Uterus (tissue), 3 donors: ENCODE measurements at regions not wholly inside any gene's neighbourhood (a gene's known extent, or its start where the extent isn't known, plus 50 kb on each side); places are given as distances from the start of the nearest gene placed in this dataset.

Experiments
- DNase-seq, 2 donors: peaks; one replicate each; pipeline ENCODE4 v3.0.0-alpha.2; 2019 to 2020
- H3K27ac ChIP-seq, 2 donors: fragments of 200-600 bp; sonication (generic); 1 replicate in 1 of 2; 2 replicates in 1 of 2; pipeline ENCODE4 v1.5.1; 2016 to 2018
- H3K27me3 ChIP-seq, 2 donors: fragments of 200-600 bp; sonication (generic); one replicate each; pipeline ENCODE4 v1.5.1; 2018 to 2019; ENCODE audit warnings: control low read depth in 1 of 2
- H3K36me3 ChIP-seq, 2 donors: fragments of 200-600 bp; sonication (generic); one replicate each; pipeline ENCODE4 v1.5.1; 2019; ENCODE audit warnings: control low read depth in 1 of 2
- H3K4me1 ChIP-seq, 2 donors: fragments of 200-600 bp; sonication (generic); one replicate each; pipeline ENCODE4 v1.5.1; 2018 to 2019; ENCODE audit warnings: control low read depth in 1 of 2
- H3K4me3 ChIP-seq, 2 donors: fragments of 200-600 bp; sonication (generic); 1 replicate in 1 of 2; 2 replicates in 1 of 2; pipeline ENCODE4 v1.5.1; 2018 to 2019; ENCODE audit warnings: mild to moderate bottlenecking in 1 of 2
- H3K9me3 ChIP-seq, 2 donors: fragments of 200-600 bp; sonication (generic); one replicate each; pipeline ENCODE4 v1.5.1; 2019; ENCODE audit warnings: control low read depth in 1 of 2
- CTCF ChIP-seq, 4 experiments: fragments of 200-600 bp in 2 of 4; fragments of 450-650 bp in 2 of 4; sonication (generic) in 2 of 4; IDR thresholded peaks; one replicate each; pipeline ENCODE4 v1.5.1; 2016 to 2019; ENCODE audit warnings: antibody characterized with exemption in 4 of 4, mild to moderate bottlenecking in 2 of 4, moderate library complexity in 1 of 4
- POLR2A ChIP-seq, 2 donors: fragments of 450-650 bp; IDR thresholded peaks; one replicate each; pipeline ENCODE4 v1.6.1; 2016; ENCODE audit warnings: antibody characterized with exemption in 2 of 2, mild to moderate bottlenecking in 1 of 2, moderate library complexity in 1 of 2
- intact Hi-C: fragments of 100-400 bp; cut with DNase I; formaldehyde crosslinking; loops from one replicate; pipeline ENCODE4 v1.15.1; 2023; ENCODE audit warnings: low total_unique reads
- donor health status: DM: yes; HTN: yes; CAD: no.

GRCh38 chr4:85260064-85260463 is 214.9 kb upstream of the ARHGAP24 start:
- Histone ChIP-seq H3K4me3 (no peak overlapping the region), H3K36me3 (no peaks in the 10 kb centered on the region), H3K27me3 (no peaks in the 10 kb centered on the region), H3K4me1 (no peaks in the 10 kb centered on the region), H3K27ac (no peak overlapping the region), H3K9me3 (no peaks in the 10 kb centered on the region)
- DNase-seq: no peak
- intact Hi-C loops: no loop called here
- TF ChIP-seq POLR2A (IDR thresholded peaks at IDR 0.05) (no peak), CTCF (IDR thresholded peaks at IDR 0.05) (no peak)

DNA sequence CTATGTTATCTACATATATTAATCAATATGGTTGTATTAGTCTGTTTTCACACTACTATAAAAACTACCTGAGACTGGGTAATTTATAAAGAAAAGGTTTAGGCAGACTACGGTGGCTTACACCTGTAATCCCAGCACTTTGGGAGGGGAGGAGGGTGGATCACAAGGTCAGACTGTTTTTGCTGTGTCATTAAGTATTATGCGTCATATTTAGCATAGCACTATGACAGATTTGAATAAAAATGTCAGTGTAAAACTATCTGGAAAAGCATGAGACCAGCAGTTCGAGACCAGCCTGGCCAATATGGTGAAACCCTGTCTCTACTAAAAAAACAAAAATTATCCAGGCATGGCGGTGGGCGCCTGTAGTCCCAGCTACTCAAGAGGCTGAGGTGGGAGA is 209.7 kb upstream of the ARHGAP24 start:
- H3K9me3 ChIP-seq: no peaks in the 10 kb centered on the region
- TF ChIP-seq CTCF (IDR thresholded peaks at IDR 0.05) (no peak), POLR2A (IDR thresholded peaks at IDR 0.05) (no peak)
- no peaks in the 10 kb centered on the region for H3K27me3 ChIP-seq
- H3K4me1 ChIP-seq: no peaks in the 10 kb centered on the region
- no peaks in the 10 kb centered on the region for H3K36me3 ChIP-seq
- intact Hi-C loops: no loop called here
- DNase-seq: no peak
- H3K27ac ChIP-seq: no peak overlapping the region
- no peak overlapping the region for H3K4me3 ChIP-seq

GRCh38 chr4:85268188-85268587 is 206.8 kb upstream of the ARHGAP24 start:
- Histone ChIP-seq H3K9me3 (no peaks in the 10 kb centered on the region), H3K27ac (no peak overlapping the region), H3K4me1 (no peaks in the 10 kb centered on the region), H3K4me3 (no peak overlapping the region), H3K27me3 (no peaks in the 10 kb centered on the region), H3K36me3 (no peaks in the 10 kb centered on the region)
- TF ChIP-seq POLR2A (IDR thresholded peaks at IDR 0.05): no peak
- no peak for TF ChIP-seq CTCF (IDR thresholded peaks at IDR 0.05)
- no peak for DNase-seq
- intact Hi-C loops: no loop called here

- H3K36me3 ChIP-seq: no peaks in the 10 kb centered on the region
- no peaks in the 10 kb centered on the region for H3K9me3 ChIP-seq
- no peaks in the 10 kb centered on the region for H3K4me1 ChIP-seq
- no peaks in the 10 kb centered on the region for H3K27me3 ChIP-seq
- DNase-seq: no peak
- H3K27ac ChIP-seq: no peak overlapping the region
- TF ChIP-seq CTCF (IDR thresholded peaks at IDR 0.05) (no peak), POLR2A (IDR thresholded peaks at IDR 0.05) (no peak)
- H3K4me3 ChIP-seq: no peak overlapping the region
- intact Hi-C loops: no loop called here
Observed at GRCh38 chr4:85268961-85269360, 206.0 kb upstream of the ARHGAP24 start.

- H3K4me1 ChIP-seq: no peaks in the 10 kb centered on the region
- H3K9me3 ChIP-seq: no peaks in the 10 kb centered on the region
- DNase-seq: no peak
- no peaks in the 10 kb centered on the region for H3K36me3 ChIP-seq
- intact Hi-C loops: no loop called here
- no peak for TF ChIP-seq POLR2A (IDR thresholded peaks at IDR 0.05)
- TF ChIP-seq CTCF (IDR thresholded peaks at IDR 0.05): no peak
- no peak overlapping the region for H3K27ac ChIP-seq
- H3K4me3 ChIP-seq: no peak overlapping the region
- H3K27me3 ChIP-seq: no peaks in the 10 kb centered on the region
Observed at GRCh38 chr4:85274955-85275354, 200.0 kb upstream of the ARHGAP24 start.
